ENCODE measurements at regions not wholly inside any gene's neighbourhood (a gene's known extent, or its start where the extent isn't known, plus 50 kb on each side); places are given as distances from the start of the nearest gene placed in this dataset.

DNA sequence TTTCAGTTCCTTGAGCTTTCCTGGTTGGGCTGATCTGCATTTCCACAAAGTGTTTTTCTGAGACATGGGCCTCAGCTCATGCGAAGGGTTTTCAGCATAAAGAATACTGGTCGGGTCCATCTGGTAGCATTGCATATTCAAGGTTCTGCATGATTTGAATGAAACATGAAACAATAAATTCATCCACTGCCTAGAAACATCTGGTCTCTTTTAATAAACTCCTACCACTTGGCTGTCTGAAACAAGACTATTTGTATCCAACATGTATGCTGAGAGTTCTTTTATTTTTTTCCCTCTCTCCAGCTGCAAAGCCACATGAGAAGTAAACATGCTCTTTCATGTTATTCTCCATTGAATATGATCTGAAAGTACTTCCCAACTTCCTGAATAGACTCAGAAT lies 314.9 kb upstream of the SOX11 start:
- DNase-seq = no peak

DNA sequence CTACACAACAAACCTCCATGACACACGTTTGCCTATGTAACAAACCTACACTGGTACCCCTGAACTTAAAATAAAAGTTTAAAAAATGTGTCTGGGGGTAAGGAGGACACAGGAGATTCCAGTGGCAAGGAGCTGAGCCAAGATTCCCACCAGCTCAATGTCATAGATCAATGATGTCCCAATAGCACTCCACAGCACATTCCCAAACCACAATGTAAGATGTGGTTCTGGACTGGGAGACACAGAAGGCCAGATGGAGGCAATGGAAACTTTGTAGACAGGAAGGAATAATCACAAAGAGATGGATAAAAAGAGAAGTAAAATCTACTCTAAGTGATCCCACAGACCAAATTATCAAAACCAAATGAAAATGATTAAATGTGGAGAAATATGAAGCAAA lies 312.4 kb upstream of the SOX11 start:
- no peak for DNase-seq

DNA sequence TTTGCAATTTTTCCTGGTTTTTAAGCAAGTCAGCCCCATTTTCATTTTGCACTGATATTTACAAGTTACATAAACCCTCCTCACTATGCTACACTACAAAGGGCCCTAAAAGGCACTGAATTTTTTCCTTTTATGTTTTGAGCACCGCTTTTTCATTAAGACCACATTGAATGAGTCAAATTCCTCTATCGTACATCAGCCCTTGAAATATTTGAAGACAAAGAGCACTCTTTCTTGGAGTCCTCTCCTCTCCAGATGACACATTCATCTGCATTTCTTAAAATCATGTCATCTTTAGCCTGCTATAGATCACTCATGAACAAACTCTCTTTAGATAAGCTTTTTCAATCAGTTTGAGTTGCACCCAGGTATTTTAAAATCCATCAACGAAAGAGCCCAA lies 306.6 kb upstream of the SOX11 start:
- no peak for DNase-seq

DNA sequence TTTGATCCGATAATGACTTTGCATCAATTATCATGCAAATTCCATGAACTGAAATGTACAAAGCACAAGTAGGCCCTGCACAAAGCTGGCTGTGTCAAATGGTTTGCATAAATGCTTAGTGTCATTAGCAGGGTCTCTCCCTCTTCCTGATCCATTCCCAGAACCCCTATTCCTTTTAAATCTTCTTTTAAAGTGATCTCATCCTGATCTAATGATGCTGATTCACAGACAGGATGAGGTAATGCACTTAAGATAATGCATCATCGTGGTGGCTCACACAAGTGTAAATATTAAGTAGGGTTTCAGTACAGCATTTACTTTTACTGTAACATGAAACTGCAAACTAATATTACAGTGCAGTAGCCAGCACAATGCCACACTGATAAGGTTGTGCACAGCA lies 304.8 kb upstream of the SOX11 start:
- peak; percentile 11 for DNase-seq

DNA sequence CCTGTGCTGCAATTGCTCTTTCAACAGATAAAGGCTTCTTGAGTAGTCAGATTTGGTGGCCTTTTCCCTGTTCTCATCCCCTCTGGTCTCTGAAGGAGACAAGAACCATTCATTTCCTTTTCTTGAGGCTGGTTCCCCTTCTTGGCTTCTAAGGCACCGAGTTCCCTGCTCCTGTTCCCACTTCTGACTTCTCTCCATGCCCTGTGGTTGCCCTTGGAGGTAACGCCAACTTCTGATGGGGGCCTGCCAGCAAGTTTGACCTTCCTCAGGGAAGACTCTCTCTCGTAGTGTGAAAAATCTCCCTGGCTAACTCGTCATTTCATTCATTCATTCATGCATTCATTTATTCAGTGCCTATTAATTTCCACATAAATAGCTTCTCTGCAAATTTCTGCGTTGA lies 302.4 kb upstream of the SOX11 start:
- DNase-seq = no peak

DNA sequence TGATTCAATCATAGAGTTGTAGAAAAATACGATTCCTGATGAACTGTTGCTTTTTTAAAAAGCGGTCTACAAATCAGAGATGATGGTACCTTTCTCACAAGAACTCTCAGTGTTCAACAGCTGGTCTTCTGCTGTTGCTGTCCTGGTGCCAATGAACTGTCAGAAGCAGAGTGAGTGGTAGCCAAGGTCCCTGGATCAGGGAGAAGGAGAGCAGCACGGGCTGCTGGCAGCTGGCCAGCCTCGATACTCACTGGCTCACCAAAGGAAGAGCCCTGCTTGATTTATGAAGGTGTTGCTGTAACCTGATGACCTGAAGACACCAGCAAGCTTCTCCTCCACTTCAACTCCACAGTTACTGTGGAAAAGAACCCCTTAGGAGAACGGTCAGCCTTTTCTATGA lies 300.8 kb upstream of the SOX11 start:
- DNase-seq = peak; percentile 77

DNA sequence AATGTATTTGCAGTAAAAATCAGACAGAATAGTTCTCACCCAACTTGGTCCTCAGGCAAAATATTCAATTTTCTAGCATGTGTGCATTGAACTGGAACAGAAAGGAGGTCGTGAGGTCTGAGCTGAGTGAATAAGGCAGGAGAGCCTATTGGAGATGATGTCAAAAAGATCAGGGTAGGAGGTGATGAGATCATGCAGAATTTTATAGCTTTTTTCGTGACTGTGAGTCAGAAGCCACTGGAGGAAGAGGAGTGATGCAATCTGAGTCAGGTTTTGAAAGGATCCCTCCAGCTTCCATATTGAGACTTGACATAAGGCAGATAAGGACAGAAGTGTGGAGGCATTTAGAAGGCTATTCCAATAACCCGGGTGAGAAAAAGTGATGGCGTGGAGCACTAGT lies 299.5 kb upstream of the SOX11 start:
- no peak for DNase-seq

DNA sequence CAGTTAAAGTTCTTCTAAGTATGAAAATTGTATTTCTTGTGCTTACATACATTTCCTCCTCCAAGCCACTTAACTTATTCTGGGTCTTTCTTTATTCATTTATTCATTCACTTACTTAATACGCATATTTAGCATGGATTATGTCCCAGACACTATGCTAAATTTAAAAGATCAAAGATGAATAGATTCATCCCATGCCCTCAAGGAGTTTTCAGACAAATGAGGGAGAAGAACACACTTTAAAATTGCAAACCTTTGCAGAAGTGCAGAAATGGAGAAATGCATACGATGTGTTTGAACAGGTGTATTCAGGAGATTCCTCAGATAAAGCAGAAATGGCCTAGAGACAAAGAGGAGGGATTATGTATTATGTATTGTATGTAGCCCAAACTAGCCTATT lies 298.7 kb upstream of the SOX11 start:
- no peak for DNase-seq

DNA sequence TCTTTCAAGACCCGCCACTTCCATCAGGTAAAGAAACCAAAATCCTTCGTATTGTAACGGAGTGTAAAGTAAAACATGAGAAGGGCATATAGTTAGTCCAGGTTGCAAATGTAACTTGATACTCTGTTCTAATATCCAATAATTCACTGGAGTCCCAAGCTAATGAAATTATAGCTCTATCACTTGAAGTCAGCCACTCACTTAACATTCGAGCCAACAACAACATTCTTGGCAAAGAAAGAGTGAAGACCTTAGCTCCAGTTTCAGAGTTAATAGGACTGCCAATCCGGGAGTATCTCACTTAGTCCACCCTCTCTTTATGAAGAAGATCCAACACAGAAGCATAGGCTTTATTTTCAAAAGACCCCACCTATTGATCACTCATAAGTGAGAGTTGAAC lies 298.0 kb upstream of the SOX11 start:
- DNase-seq = no peak

DNA sequence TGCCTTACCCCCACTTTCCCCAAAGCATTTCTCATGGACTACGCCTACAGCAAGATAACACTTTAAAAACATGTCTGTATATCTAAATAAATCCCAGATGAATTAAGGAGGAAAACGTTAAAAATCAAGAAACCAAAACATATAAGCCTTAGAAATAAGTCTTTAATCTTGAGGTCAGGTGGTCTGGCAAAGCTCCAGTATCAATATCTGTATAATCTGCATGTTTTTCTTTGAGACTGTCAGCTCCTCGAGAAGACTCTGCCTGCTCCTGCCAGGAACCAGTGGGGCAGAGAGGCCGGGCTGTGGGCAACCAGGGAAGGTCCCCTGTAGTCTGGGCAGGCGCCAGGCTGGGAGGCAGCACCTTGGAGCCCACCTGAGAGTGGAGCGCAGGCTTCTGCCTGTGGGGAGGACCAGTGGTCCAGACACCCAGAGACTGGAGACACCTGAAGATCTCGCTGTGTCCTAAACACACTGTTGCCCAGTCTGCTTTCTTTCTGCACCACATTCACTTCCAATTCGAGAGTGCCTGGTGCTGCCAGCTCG lies 291.0 kb upstream of the SOX11 start:
- DNase-seq = no peak

DNA sequence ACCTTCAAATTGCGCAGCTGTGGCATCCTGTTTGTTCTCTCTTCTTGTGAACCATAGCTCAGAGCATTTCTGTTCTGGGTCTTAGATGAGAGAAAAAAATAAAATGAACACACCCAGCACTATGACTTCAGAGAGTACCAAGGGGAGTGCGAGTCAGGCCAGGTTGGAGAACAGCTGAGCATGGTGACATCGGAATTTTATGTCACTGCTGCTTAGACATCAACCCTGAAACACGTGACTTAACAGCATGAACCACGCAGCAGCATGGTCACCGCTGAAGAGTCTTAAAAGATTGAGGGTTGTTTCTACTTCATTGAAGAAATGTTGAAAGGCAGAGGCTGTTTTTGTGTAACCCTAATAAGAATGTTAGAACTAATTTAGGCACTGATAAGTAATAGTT lies 288.8 kb upstream of the SOX11 start:
- DNase-seq = no peak

DNA sequence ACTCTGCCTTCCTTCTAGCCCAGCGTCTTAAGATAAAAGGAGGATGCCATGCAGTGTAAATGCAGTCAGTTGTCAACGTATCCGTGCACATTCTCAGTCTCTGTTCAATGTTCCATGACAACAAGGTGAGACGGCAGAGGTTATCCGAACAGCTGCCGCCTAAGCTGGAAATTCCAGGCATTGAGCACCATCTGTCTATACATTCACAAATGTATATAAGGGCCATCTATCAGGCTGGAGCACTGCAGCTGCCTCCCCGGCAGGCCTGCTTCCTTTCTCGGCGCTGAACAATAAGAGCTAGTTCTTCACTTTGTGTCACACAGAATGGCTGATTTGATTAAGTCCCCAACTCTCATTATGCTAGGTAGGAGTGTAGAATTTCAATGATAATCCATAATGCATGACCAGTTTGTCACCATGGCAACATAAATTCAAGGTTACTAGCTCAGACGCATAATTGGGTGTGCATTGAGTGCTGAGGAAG lies 282.2 kb upstream of the SOX11 start:
- DNase-seq = peak; percentile 97

DNA sequence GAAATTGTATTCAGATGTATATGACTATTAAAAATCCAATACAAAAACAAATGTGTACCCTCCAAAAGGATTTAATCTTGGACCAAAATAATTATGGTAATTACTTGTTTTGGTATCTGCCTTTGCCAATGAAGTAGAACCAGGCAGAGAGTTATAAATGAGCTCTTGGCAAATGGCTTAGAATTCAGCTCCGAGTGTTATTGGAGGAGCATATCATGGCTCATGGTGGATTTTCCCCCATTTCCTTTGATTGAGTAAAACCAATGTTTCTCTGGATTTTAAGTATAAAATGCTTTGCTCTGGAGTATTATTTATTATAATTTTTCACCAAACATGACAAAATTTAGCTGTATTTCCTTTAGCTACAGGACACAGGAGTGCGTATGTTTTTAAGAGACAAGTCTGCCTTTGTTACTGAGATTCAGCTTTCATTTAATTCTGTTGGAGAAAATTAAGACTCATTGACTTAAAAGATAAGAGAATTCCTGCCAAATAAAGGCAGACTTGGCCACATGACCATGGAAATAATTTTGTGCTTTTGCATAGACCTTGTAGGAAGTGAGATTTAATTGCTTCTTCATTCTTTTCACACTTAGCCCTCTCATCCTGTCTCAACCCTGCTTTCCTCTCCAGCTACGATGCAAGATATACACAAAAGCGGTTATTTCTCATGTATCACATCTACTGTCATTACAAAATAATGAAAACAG lies 281.0 kb upstream of the SOX11 start:
- DNase-seq = peak; percentile 27

DNA sequence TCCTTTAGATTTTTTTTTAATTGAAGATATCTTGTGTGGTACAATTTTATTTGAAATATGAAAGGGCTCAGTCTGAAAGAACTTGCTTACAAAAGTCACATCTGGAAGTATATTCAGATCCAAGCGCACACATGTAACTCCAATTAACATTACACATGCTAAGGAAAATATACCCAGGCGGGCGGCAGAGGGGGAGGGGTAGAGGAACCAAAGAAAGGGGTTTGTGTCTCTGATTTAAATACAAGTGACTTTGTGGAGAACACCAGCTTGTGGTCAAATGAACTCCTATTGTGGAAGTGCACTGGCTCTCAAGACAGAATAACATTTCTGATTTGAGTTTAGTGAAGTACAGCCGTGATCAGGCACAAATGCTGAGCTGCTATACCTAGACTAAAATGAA lies 280.2 kb upstream of the SOX11 start:
- DNase-seq = no peak

DNA sequence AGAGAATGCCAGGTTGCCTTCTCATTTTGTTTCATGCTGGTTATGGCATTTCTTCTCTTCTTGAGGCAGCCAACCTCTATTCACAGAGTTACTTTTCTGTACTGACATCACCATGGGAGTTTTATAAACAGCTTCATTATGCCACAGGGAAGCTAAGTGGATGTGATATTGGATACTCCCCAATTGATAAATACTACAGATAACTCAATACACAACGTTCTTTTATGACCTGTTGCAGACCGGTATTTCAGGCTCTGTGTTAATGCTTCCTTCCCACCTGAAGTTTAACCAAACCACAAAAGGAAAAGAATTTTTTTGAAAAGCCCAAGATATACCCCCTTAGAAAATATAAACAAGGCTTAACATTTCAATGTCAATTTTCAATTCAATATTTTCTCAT lies 258.3 kb upstream of the SOX11 start:
- peak; percentile 51 for DNase-seq

DNA sequence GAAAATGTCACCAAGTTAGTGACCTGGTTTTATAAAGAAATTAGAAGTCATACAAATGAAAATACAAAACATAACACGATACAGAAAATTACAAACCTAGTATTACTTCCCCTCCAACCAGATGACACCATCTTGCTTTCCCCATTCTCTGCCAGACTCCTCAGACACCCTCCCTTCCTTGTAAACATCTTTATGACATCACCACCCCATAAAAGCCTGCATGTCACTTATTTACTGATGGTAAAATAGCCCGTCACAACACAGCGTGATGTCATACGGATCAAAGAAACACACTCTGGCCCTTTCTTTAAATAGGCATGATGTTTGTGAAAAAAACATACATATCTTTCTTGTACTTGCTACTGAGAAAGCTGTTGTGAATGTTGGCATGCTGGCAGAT lies 254.8 kb upstream of the SOX11 start:
- no peak for DNase-seq

DNA sequence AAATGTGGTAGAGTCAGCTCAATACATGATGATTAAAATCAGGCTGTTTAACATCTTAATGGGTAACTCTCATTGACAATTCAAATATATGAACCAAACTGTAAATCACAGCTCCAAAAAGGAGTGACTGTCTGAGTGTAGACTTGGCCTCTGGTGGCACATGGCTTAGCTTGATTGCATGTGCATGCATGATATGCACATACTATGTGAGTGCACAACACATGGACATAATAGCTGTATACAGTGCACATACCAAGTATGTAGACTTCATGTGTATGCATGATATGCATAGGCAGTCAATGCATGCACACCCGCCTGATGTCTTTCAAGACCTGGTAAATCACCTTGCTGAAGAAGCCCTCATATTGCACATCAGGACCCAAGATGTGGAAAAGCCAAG lies 252.0 kb upstream of the SOX11 start:
- DNase-seq = no peak

DNA sequence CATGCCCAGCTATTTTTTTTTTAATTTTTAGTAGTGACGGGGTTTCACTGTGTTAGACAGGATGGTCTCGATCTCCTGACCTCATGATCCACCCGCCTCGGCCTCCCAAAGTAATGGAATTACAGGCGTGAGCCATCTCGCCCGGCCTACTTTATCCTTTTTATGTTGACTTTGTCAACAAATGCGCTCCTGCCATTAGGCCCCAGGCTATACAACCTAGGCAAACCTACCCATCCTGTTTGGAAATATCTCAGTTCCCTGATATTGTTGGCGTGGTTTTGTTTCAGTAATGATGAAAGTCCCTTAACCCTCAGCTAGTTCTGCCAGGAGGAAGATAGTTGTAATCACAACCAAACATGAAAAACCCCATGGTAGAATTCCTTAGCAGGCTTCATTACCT lies 249.4 kb upstream of the SOX11 start:
- no peak for DNase-seq

DNA sequence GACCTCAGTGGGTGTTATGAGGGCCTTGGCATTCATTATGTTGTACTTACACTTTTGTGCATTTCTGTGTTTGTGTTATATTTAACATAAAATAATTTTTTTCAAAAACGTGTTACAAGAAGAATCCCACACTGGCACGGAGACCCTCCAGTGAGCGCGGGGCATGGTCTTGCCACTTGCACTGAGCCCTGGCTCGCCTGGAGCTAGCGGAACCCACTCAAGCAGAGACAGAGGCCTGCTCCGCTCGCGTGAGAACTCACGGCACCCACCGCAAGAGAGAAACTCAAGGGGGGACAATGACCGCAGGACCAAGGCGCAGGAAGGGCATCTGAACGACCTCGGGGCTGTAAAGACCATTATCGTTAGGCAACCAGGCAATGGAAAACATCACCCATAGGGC lies 248.0 kb upstream of the SOX11 start:
- DNase-seq = no peak

DNA sequence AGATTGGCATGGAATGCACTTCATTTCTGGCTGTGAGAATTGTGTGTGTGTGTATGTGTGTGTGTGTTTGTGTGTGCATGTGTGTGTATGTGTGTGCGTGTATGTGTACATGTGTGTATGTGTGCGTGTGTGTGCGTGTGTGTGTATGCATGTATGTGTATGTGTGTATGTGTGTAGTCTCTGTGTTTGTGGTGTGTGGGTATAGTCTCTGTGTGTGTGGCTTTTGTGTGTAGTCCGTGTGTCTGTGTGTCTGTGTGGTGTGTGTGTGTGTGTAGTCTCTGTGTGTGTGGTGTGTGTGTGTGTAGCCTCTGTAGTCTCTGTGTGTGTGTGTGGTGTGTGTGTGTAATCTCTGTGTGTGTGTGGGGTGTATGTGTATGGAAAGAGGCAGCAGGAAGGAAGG lies 247.3 kb upstream of the SOX11 start:
- DNase-seq = no peak

DNA sequence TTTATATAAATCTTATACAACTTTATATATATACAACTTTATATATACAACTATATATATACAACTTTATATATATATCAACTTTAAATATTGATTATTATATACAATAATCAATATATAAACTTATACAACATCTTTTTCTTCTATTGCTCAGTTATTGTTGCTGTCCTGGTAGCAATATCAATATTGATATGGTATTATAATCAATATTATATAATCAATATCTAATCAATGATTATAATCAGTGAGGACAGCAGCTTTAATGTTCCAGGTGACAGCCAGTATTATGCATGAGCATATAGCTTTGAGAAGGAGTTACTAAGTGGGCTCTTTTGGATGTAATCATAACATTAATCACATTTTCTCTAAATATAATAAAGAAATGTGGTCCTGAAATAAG lies 242.3 kb upstream of the SOX11 start:
- DNase-seq = no peak

DNA sequence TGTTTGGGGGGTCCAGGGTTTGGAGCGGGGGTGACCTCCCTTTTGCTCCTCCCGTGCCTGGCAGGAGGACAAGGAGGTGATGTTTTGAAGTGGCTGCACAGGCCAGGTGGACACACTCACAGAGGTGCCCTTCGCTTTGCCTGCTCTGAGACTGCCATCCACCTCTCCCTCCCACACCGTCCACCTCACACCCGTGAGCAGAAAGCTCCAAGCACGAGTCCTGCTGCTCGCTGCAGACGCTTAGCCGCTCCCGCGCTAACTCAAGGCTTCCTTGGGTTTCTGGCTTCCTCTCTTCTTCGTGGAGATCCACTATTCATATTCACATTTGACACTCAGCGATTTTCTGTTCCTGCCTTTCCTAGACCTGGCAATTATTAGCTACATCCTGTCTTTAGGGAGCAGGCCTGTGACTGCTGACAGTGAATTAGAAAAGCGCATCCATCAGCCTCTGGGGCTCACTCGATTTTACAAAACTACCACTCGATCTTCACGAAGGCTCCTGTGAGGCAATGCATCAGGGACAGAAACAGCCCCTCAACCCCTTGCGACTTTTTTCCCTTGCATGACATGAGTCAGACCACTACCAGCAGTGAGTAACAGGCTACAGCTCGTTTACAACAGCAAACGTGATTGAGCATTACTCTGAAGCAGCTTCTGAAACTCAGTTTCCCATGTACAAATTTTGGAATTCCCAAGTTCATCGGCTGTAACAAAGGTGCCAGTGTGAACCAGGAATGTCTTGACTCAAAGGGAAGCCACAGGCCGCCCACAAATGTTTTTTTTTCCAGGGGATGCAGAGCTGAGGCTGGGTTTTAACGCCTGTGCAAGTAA lies 238.7 kb upstream of the SOX11 start:
- no peak for DNase-seq

DNA sequence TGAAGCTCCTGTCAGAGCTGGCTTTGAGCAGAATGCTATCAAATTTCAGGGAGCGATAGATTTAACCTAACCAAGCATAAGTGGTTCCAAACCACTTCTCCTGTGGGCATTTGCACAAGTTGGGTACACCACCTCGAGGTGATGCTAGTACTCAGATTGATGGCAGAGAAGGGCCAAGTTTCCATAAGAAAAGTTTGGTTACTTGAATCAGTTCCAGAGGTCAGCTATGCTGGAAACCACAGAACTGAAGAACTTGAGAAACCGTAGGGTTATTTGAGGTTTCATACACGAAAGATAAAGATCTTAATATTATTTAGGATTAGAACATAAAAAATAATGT lies 238.2 kb upstream of the SOX11 start:
- DNase-seq = no peak

DNA sequence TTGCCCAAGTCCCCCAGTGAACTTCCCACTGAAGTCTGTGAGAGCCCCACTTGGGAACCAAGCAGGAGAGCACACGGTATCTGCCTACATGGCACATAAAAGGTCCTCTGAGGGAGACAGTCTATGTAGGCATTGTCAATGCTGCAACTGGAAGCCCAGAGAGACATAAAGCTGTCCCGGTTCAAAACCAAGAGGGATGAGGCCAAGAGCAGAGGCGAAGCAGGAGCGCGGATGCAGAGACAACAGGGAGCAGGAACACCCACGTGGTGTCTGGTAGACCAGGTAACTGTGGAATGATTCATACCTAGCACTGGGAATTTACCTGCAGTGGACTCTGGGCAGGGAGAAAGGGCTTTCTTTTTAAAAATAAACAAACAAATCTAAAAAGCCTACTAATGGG lies 233.1 kb upstream of the SOX11 start:
- DNase-seq = no peak

DNA sequence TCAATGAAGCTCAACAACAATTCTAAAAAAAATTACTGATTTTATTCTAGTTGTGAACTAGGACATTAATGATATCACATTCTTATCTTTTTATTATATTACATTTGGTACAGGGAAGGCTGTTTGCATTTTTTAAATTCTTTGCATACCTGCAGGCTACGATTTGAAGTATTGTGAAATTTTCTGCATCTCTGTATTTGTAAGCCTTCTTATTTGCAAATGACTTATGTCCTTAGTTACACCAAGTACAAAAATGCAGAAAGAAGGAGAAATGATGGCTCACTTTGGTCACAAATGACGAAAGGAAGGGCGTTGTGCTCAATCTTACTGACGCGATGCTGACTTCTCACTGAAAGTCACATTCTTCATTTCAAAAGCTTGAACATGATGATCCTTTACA lies 227.5 kb upstream of the SOX11 start:
- no peak for DNase-seq
